Keratinocyte (primary cell): ENCODE measurements at regions not wholly inside any gene's neighbourhood (a gene's known extent, or its start where the extent isn't known, plus 50 kb on each side); places are given as distances from the start of the nearest gene placed in this dataset.
"Not testable (repeated sequence)": the region's sequence is repeated elsewhere in the genome, so short reads cannot be mapped to it uniquely, and the experiment has no call there.

Experiments used
- DNase-seq: peaks from one replicate; pipeline ENCODE4 v3.0.0-alpha.2; 2011; ENCODE audit warnings: low read depth, missing footprints, low spot score
- FAIRE-seq: peaks from 2 replicates; lab custom pipeline; 2011; peaks lifted over from hg19 to GRCh38; lab: Jason Lieb, UNC
- H2AFZ ChIP-seq: 2 replicates; pipeline ENCODE4 v1.6.0; 2012; ENCODE audit warnings: low read length, control low read depth, inconsistent platforms; ENCODE audit not compliant: control insufficient read depth
- H3K27ac ChIP-seq: 2 replicates; pipeline ENCODE4 v1.5.1; 2011; ENCODE audit warnings: low read length; ENCODE audit not compliant: control insufficient read depth, insufficient read depth
- H3K27me3 ChIP-seq: 3 replicates; pipeline ENCODE4 v1.6.0; 2011; ENCODE audit warnings: low read length; ENCODE audit not compliant: control insufficient read depth, insufficient read depth; ENCODE audit errors: extremely low read depth
- H3K36me3 ChIP-seq, 2 experiments: 2 replicates in 1 of 2; 3 replicates in 1 of 2; pipeline ENCODE4 v1.5.1; 2011; ENCODE audit warnings: low read length in 2 of 2, mild to moderate bottlenecking in 1 of 2; ENCODE audit not compliant: control insufficient read depth in 2 of 2, insufficient read depth in 2 of 2; ENCODE audit errors: extremely low read depth in 1 of 2
- H3K4me1 ChIP-seq: 3 replicates; pipeline ENCODE4 v1.5.1; 2011; ENCODE audit warnings: low read length; ENCODE audit not compliant: control insufficient read depth, insufficient read depth; ENCODE audit errors: extremely low read depth
- H3K4me2 ChIP-seq: 3 replicates; pipeline ENCODE4 v1.6.0; 2011; ENCODE audit warnings: low read depth, low read length; ENCODE audit not compliant: control insufficient read depth, insufficient read depth; ENCODE audit errors: extremely low read depth
- H3K4me3 ChIP-seq, 3 experiments: fragments of 200-600 bp in 1 of 3; sonication (generic) in 1 of 3; 2 replicates in 2 of 3; 3 replicates in 1 of 3; pipeline ENCODE4 v1.5.1; 2011 to 2016; ENCODE audit warnings: low read length in 3 of 3, mild to moderate bottlenecking in 3 of 3, control low read depth in 2 of 3, inconsistent platforms in 1 of 3, low read depth in 1 of 3, mixed read lengths in 1 of 3, mixed run types in 1 of 3, moderate library complexity in 1 of 3; ENCODE audit not compliant: control insufficient read depth in 2 of 3, insufficient read depth in 2 of 3; ENCODE audit errors: extremely low read depth in 1 of 3
- H3K79me2 ChIP-seq: 2 replicates; pipeline ENCODE4 v1.6.0; 2012; ENCODE audit warnings: low read length; ENCODE audit not compliant: control insufficient read depth, insufficient read depth
- H3K9ac ChIP-seq: 3 replicates; pipeline ENCODE4 v1.6.0; 2011; ENCODE audit warnings: low read length; ENCODE audit not compliant: control insufficient read depth, insufficient read depth; ENCODE audit errors: extremely low read depth
- H3K9me1 ChIP-seq: 3 replicates; pipeline ENCODE4 v1.6.0; 2011; ENCODE audit warnings: low read length; ENCODE audit not compliant: control insufficient read depth, insufficient read depth; ENCODE audit errors: extremely low read depth
- H3K9me3 ChIP-seq: 2 replicates; pipeline ENCODE4 v1.5.1; 2012; ENCODE audit warnings: low read depth, low read length; ENCODE audit not compliant: control insufficient read depth
- H4K20me1 ChIP-seq: 3 replicates; pipeline ENCODE4 v1.6.0; 2011; ENCODE audit warnings: low read length; ENCODE audit not compliant: control insufficient read depth, insufficient read depth; ENCODE audit errors: extremely low read depth
- EZH2 ChIP-seq: IDR thresholded peaks from one replicate; pipeline ENCODE4 v1.6.1; 2012; ENCODE audit warnings: inconsistent platforms, mild to moderate bottlenecking, low read length, moderate library complexity
- dilution Hi-C: fragments of 300-500 bp; cut with MboI; formaldehyde crosslinking; loops from one replicate; pipeline ENCODE4 v1.7.0; 2020; ENCODE audit warnings: low sequenced_read_pairs; ENCODE audit not compliant: extremely low pct_ligation_motif_present
- TF ChIP-seq, protein P1 (sequence below), 3 experiments: IDR thresholded peaks in 1 of 3; conservative IDR thresholded peaks in 1 of 3; optimal IDR thresholded peaks in 1 of 3; 2 replicates in 2 of 3; 3 replicates in 1 of 3; pipeline versions ENCODE3 to v1.5.1; 2011; ENCODE audit warnings: low read length in 3 of 3, mild to moderate bottlenecking in 3 of 3, moderate library complexity in 2 of 3, control low read depth in 1 of 3, inconsistent platforms in 1 of 3; ENCODE audit not compliant: insufficient read depth in 2 of 3; ENCODE audit errors: extremely low read depth in 1 of 3

DNA sequence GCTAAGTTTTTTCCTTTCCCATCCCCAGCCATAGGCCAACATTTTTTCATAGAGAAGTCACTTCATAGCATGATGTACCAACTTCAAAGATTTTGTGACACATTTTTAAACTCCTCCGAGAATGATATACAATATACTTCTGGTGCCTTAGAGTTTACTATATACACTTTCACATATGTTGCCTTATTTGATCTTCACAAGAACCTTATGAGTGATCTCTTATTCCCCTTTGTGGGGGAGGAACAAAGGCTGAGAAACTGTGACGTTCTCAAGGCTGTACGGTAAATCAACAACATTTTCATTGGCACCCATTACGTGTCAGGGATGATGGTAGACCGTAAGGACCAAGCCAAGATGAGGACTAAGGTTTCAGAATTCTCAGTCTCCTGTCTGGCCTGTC, 130.0 kb downstream of the RFPL4B start:
- Histone ChIP-seq H3K4me1 (peaks cover 6% of the 10 kb centered on the region), H3K9me1 (no peaks in the 10 kb centered on the region), H3K27ac (no peak overlapping the region), H3K9me3 (no peaks in the 10 kb centered on the region), H3K9ac (no peak overlapping the region), H3K36me3 (no peaks in the 10 kb centered on the region), H3K27me3 (peaks cover 3% of the 10 kb centered on the region), H2AFZ (no peak overlapping the region), H3K79me2 (no peaks in the 10 kb centered on the region), H3K4me2 (no peak overlapping the region), H3K4me3 (no peak overlapping the region), H4K20me1 (no peaks in the 10 kb centered on the region)
- no peak for FAIRE-seq
- dilution Hi-C loops = no loop called here
- no peak for DNase-seq
- no peak for TF ChIP-seq EZH2
- TF ChIP-seq, protein P1, sequence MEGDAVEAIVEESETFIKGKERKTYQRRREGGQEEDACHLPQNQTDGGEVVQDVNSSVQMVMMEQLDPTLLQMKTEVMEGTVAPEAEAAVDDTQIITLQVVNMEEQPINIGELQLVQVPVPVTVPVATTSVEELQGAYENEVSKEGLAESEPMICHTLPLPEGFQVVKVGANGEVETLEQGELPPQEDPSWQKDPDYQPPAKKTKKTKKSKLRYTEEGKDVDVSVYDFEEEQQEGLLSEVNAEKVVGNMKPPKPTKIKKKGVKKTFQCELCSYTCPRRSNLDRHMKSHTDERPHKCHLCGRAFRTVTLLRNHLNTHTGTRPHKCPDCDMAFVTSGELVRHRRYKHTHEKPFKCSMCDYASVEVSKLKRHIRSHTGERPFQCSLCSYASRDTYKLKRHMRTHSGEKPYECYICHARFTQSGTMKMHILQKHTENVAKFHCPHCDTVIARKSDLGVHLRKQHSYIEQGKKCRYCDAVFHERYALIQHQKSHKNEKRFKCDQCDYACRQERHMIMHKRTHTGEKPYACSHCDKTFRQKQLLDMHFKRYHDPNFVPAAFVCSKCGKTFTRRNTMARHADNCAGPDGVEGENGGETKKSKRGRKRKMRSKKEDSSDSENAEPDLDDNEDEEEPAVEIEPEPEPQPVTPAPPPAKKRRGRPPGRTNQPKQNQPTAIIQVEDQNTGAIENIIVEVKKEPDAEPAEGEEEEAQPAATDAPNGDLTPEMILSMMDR (optimal IDR thresholded peaks at IDR 0.05 in 1 of 3, IDR thresholded peaks at IDR 0.05 in 1 of 3, conservative IDR thresholded peaks at IDR 0.05 in 1 of 3; ENCODE audit: extremely low read depth in 1 of 3, insufficient read depth in 2 of 3, low read length in 3 of 3) = no peak

- Histone ChIP-seq H3K4me3 (no peak overlapping the region), H3K9me1 (no peaks in the 10 kb centered on the region), H3K9ac (no peak overlapping the region), H3K9me3 (no peaks in the 10 kb centered on the region), H3K4me1 (peaks cover 6% of the 10 kb centered on the region), H3K4me2 (no peak overlapping the region), H3K36me3 (no peaks in the 10 kb centered on the region), H3K27me3 (peaks cover 3% of the 10 kb centered on the region), H3K27ac (no peak overlapping the region), H3K79me2 (no peaks in the 10 kb centered on the region), H4K20me1 (no peaks in the 10 kb centered on the region), H2AFZ (no peak overlapping the region)
- DNase-seq (no peak), FAIRE-seq (no peak)
- dilution Hi-C loops = no loop called here
- TF ChIP-seq EZH2 = no peak
- TF ChIP-seq, protein P1 (optimal IDR thresholded peaks at IDR 0.05 in 1 of 3, IDR thresholded peaks at IDR 0.05 in 1 of 3, conservative IDR thresholded peaks at IDR 0.05 in 1 of 3; ENCODE audit: extremely low read depth in 1 of 3, insufficient read depth in 2 of 3, low read length in 3 of 3) = no peak
Measured at GRCh38 chr6:112478036-112478435, 130.9 kb downstream of the RFPL4B start.

DNA sequence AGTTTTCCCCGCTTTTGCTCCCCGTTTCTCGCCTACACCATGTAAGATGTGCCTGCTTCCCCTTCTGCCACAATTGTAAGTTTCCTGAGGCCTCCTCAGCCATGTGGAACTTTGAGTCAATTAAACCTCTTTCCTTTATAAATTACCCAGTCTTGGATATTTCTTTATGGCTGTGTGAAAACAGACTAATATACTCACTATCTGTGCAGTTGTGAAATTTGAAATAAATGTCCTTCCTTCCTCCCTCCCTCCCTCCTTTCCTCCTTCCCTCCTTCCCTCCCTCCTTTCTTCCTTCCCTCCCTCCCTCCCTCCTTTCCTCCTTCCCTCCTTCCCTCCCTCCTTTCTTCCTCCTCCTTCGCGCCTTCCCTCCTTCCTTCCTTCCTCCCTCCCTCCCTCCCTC, 132.8 kb downstream of the RFPL4B start:
- H3K27ac ChIP-seq, H3K36me3 ChIP-seq, dilution Hi-C loops, H3K27me3 ChIP-seq, H3K4me1 ChIP-seq, H3K9ac ChIP-seq, H3K9me3 ChIP-seq, H2AFZ ChIP-seq, H3K4me2 ChIP-seq, H3K9me1 ChIP-seq, FAIRE-seq, DNase-seq, H3K4me3 ChIP-seq, H4K20me1 ChIP-seq, H3K79me2 ChIP-seq: not testable (repeated sequence)
